ENCODE measurements at regions not wholly inside any gene's neighbourhood (a gene's known extent, or its start where the extent isn't known, plus 50 kb on each side); places are given as distances from the start of the nearest gene placed in this dataset.
A peak's percentile ranks its signal among the peaks of the same experiment; 100 is the strongest.
"Not testable (repeated sequence)": the region's sequence is repeated elsewhere in the genome, so short reads cannot be mapped to it uniquely, and the experiment has no call there.

DNA sequence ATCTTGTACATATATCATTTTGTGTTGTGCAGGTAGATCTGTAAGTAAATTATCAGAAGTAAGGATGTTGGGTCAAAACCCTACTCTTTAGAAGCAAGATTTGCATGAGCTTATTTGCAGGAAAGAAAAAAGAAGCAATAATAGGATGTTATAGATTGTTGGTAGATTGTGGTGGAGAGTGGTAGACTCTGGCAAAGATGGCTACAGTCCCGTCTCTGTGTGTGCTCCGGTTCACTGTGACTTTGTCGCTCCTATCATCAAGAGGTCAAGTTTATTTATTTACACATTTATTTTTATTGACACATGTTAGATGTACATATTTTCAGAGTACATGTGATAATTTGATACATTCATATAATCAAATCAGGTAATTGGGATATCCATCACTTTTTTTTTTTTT is 81.0 kb upstream of the NDUFV2 start:
- no peak for DNase-seq (ENCODE audit: low spot score in 2 of 2)
- H3K36me3 ChIP-seq = no peaks in the 10 kb centered on the region
- no peak overlapping the region for H3K27ac ChIP-seq
- TF ChIP-seq POLR2AphosphoS5 (IDR thresholded peaks at IDR 0.05) (no peak), POLR2A (IDR thresholded peaks at IDR 0.05) (no peak)
- TF ChIP-seq, protein P1, sequence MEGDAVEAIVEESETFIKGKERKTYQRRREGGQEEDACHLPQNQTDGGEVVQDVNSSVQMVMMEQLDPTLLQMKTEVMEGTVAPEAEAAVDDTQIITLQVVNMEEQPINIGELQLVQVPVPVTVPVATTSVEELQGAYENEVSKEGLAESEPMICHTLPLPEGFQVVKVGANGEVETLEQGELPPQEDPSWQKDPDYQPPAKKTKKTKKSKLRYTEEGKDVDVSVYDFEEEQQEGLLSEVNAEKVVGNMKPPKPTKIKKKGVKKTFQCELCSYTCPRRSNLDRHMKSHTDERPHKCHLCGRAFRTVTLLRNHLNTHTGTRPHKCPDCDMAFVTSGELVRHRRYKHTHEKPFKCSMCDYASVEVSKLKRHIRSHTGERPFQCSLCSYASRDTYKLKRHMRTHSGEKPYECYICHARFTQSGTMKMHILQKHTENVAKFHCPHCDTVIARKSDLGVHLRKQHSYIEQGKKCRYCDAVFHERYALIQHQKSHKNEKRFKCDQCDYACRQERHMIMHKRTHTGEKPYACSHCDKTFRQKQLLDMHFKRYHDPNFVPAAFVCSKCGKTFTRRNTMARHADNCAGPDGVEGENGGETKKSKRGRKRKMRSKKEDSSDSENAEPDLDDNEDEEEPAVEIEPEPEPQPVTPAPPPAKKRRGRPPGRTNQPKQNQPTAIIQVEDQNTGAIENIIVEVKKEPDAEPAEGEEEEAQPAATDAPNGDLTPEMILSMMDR (IDR thresholded peaks at IDR 0.05) = no peak
- H3K4me1 ChIP-seq = peaks cover 0 to 11% of the 10 kb centered on the region in 2 donors
- H3K27me3 ChIP-seq = no peaks in the 10 kb centered on the region
- no peak overlapping the region for H3K4me3 ChIP-seq
- intact Hi-C loops (cut with DNase I; ENCODE audit: low total_unique reads) = no loop called here
- H3K9me3 ChIP-seq = peaks cover 3 to 4% of the 10 kb centered on the region in 2 donors

DNA sequence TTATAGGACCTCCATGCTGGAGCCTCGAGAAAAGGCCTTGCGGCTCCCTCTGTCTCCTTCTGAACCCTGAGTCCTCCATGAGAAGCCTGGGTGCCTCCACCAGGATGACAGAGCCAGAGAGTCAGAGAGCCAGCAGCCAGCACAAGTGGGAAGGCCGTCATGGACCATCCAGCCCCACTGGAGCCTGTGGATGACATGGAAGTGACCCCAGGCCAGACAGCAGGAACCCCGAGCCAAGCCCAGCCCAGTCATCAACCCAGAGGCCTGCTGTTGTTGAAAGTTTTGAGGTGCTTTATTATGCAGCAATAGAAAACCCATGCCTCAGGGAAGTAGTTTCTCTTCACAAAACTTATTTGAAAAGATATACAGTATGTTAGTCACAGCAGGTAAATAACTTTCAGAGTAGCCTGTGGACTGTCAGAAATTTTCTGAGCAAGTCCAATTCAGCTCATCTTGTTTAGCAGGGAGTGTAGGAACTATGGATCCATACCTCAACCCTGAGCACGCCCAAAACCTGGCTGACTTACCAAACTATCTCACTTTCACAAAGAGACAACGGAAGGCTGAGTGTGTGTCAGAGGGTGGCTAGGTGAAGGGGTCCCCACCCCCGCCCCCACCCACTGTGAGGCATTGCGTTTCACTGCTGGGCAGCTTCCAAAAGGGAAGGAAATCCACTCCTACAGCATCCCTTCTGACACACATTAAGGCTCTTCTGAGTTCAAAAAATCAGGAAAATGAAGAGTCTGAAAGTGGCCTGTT is 79.9 kb upstream of the NDUFV2 start:
- Histone ChIP-seq H3K4me1 (peaks cover 0 to 3% of the 10 kb centered on the region in 2 donors), H3K4me3 (no peak overlapping the region), H3K9me3 (peaks cover 3 to 4% of the 10 kb centered on the region in 2 donors), H3K27me3 (no peaks in the 10 kb centered on the region), H3K27ac (peak overlapping the region; percentile 45 to 64), H3K36me3 (no peaks in the 10 kb centered on the region)
- DNase-seq (ENCODE audit: low spot score in 2 of 2) = no peak
- TF ChIP-seq, protein P1 (IDR thresholded peaks at IDR 0.05) = no peak
- TF ChIP-seq POLR2A (IDR thresholded peaks at IDR 0.05) (no peak), POLR2AphosphoS5 (IDR thresholded peaks at IDR 0.05) (no peak)
- intact Hi-C loops (cut with DNase I; ENCODE audit: low total_unique reads) = no loop called here

DNA sequence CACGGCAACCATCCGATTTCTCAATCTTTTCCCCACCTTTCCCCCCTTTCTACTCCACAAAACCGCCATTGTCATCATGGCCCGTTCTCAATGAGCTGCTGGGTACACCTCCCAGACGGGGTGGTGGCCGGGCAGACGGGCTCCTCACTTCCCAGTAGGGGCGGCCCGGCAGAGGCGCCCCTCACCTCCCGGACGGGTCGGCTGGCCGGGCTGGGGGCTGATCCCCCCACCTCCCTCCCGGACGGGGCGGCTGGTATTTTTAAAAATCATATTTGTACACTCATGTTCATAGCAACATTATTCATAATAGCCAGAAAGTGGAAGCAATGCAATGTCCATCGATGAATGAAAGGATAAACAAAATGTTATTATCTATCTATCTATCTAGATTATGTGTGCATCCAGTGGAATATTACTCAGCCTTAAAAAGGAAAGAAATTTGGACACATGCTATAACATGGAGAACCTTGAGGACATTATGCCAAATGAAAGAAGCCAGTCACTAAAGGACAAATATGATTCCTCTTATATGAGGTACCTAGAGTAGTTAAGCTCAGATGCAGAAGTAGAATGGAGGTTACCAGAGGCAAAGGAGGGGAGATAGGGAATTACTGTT is 78.4 kb upstream of the NDUFV2 start:
- H3K27ac ChIP-seq; DNase-seq (ENCODE audit: low spot score in 2 of 2); intact Hi-C loops (cut with DNase I; ENCODE audit: low total_unique reads); H3K9me3 ChIP-seq; H3K27me3 ChIP-seq; H3K4me3 ChIP-seq; H3K4me1 ChIP-seq; H3K36me3 ChIP-seq: not testable (repeated sequence)

DNA sequence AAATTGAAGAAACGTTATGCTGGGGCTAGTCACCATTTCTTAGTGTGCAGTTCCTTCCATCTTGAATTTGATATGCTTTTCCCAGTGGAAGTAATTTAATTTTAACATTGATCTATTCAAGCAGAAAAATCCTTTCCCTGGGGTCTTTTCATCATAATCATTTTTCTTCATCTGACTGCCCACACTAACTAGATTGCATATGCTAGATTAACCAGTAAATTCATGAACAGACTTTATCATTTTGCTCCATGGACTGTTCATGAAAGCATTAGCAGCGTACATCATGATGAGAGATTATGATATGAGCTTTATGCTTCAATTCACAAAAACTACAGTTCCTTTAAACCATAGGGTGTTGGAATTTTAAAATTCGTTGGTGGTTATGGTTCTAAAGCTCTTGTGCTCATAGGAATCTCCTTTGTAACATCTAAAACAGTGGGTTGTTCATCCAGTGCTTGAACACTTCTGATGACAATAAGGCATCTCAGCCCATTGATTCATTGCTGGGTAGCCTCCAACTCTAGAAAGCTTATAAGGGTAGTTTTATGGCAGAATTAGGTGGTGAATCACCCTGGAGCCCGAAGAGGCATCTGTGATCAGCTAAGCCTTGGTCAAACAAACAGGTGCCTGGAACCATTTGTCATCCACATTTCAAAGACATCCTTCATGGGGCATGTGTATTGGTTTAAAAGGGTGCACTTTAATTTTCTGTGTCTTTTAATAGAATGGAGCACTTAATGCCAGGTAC is 77.2 kb upstream of the NDUFV2 start:
- Histone ChIP-seq H3K36me3 (no peaks in the 10 kb centered on the region), H3K4me1 (no peaks in the 10 kb centered on the region), H3K27ac (no peak overlapping the region), H3K4me3 (no peak overlapping the region), H3K27me3 (no peaks in the 10 kb centered on the region), H3K9me3 (no peaks in the 10 kb centered on the region)
- intact Hi-C loops (cut with DNase I; ENCODE audit: low total_unique reads) = no loop called here
- no peak for DNase-seq (ENCODE audit: low spot score in 2 of 2)
- TF ChIP-seq POLR2A (IDR thresholded peaks at IDR 0.05) = no peak
- no peak for TF ChIP-seq POLR2AphosphoS5 (IDR thresholded peaks at IDR 0.05)
- TF ChIP-seq, protein P1 (IDR thresholded peaks at IDR 0.05) = no peak

DNA sequence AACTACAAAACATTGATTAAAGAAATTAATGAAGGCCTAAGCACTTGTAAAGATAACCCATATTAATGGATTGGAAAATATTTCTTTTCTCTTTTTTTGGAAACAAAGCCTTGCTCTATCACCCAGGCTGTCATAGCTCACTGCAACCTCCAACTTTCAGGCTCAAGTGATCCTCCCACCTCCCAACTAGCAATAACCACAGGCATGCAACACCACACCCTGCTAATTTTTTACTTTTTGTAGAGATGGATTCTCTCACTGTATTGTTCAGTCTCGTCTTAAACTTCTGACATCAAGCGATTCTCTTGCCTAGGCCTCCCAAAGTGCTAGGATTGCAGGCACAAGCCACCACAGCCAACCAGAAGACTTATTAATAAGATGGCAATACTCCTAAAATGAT is 73.4 kb upstream of the NDUFV2 start:
- DNase-seq (ENCODE audit: low spot score in 2 of 2) = no peak
- H3K27ac ChIP-seq = no peak overlapping the region
- no peaks in the 10 kb centered on the region for H3K4me1 ChIP-seq
- H3K36me3 ChIP-seq = no peaks in the 10 kb centered on the region
- no peaks in the 10 kb centered on the region for H3K27me3 ChIP-seq
- H3K4me3 ChIP-seq = no peak overlapping the region
- intact Hi-C loops (cut with DNase I; ENCODE audit: low total_unique reads) = no loop called here
- H3K9me3 ChIP-seq = no peaks in the 10 kb centered on the region
- TF ChIP-seq, protein P1 (IDR thresholded peaks at IDR 0.05) = no peak

Data from breast epithelium (tissue), 4 donors.